HepG2 (cell line): ENCODE measurements at regions not wholly inside any gene's neighbourhood (a gene's known extent, or its start where the extent isn't known, plus 50 kb on each side); places are given as distances from the start of the nearest gene placed in this dataset.

Experiments
- ATAD3A ChIP-seq: sonication (generic); formaldehyde crosslinking; IDR thresholded peaks from 2 replicates; pipeline ENCODE4 v1.4.0; 2020; ENCODE audit warnings: missing genetic modification reagents
- CC2D1A ChIP-seq: sonication (generic); formaldehyde crosslinking; IDR thresholded peaks from 2 replicates; pipeline ENCODE4 v1.8.1; 2023; ENCODE audit warnings: mild to moderate bottlenecking, missing genetic modification reagents
- ETV5 ChIP-seq: IDR thresholded peaks from 2 replicates; pipeline ENCODE4 v1.6.1; 2018; ENCODE audit warnings: missing biosample characterization, missing genetic modification reagents, inconsistent platforms, borderline replicate concordance
- GLI4 ChIP-seq: sonication (generic); formaldehyde crosslinking; IDR thresholded peaks from 2 replicates; pipeline ENCODE4 v1.5.1; 2020; ENCODE audit warnings: missing genetic modification reagents, mild to moderate bottlenecking, moderate library complexity, borderline replicate concordance
- GTF2F1 ChIP-seq: fragments of 150-350 bp; IDR thresholded peaks from 2 replicates; pipeline ENCODE4 v1.6.1; 2014; ENCODE audit warnings: low read length
- HIVEP1 ChIP-seq: sonication (generic); formaldehyde crosslinking; IDR thresholded peaks from 2 replicates; pipeline ENCODE4 v1.4.0; 2020; ENCODE audit warnings: mild to moderate bottlenecking, missing genetic modification reagents
- HNF4A ChIP-seq: sonication (generic); formaldehyde crosslinking; IDR thresholded peaks from 2 replicates; pipeline ENCODE4 v1.4.0; 2020; ENCODE audit warnings: missing genetic modification reagents
- IRF1 ChIP-seq: sonication (generic); formaldehyde crosslinking; IDR thresholded peaks from 2 replicates; pipeline ENCODE4 v1.4.0; 2020; ENCODE audit warnings: low read depth, mild to moderate bottlenecking, missing genetic modification reagents
- JARID2 ChIP-seq: sonication (generic); formaldehyde crosslinking; IDR thresholded peaks from 2 replicates; pipeline ENCODE4 v1.8.1; 2023; ENCODE audit warnings: missing genetic modification reagents, inconsistent platforms; ENCODE audit not compliant: insufficient replicate concordance
- JUND ChIP-seq: sonication (generic); formaldehyde crosslinking; IDR thresholded peaks from 2 replicates; pipeline ENCODE4 v1.8.0; 2022; ENCODE audit warnings: mild to moderate bottlenecking, missing genetic modification reagents
- POGZ ChIP-seq: sonication (generic); formaldehyde crosslinking; IDR thresholded peaks from 2 replicates; pipeline ENCODE4 v1.4.0; 2020; ENCODE audit warnings: mild to moderate bottlenecking, missing genetic modification reagents
- PRPF4 ChIP-seq: fragments of 200-400 bp; formaldehyde crosslinking; IDR thresholded peaks from 2 replicates; pipeline ENCODE4 v1.6.1; 2016; ENCODE audit warnings: low read length, low read depth; ENCODE audit not compliant: poor library complexity, severe bottlenecking
- RFXANK ChIP-seq: IDR thresholded peaks from 2 replicates; pipeline ENCODE4 v1.6.1; 2016
- SNAPC2 ChIP-seq: sonication (generic); formaldehyde crosslinking; IDR thresholded peaks from 2 replicates; pipeline ENCODE4 v1.8.1; 2022; ENCODE audit warnings: mild to moderate bottlenecking, missing genetic modification reagents
- SOX13 ChIP-seq, 3 experiments: fragments of 450-650 bp in 1 of 3; sonication (generic) in 1 of 3; formaldehyde crosslinking in 1 of 3; IDR thresholded peaks in 2 of 3; conservative IDR thresholded peaks in 1 of 3; 2 replicates each; pipeline versions ENCODE4 v1.5.0 to v1.6.1; 2016 to 2020; ENCODE audit warnings: antibody characterized with exemption in 1 of 3, mild to moderate bottlenecking in 1 of 3, missing compliant biosample characterization in 1 of 3, missing genetic modification reagents in 1 of 3, moderate library complexity in 1 of 3
- TIGD3 ChIP-seq: sonication (generic); formaldehyde crosslinking; IDR thresholded peaks from 2 replicates; pipeline ENCODE4 v1.5.1; 2020; ENCODE audit warnings: mild to moderate bottlenecking, missing genetic modification reagents, borderline replicate concordance
- WIZ ChIP-seq: sonication (generic); formaldehyde crosslinking; IDR thresholded peaks from 2 replicates; pipeline ENCODE4 v1.5.1; 2020; ENCODE audit warnings: mild to moderate bottlenecking, missing genetic modification reagents
- YEATS4 ChIP-seq: sonication (generic); formaldehyde crosslinking; IDR thresholded peaks from 2 replicates; pipeline ENCODE4 v1.4.0; 2020; ENCODE audit warnings: missing genetic modification reagents, borderline replicate concordance
- ZBTB14 ChIP-seq: sonication (generic); formaldehyde crosslinking; IDR thresholded peaks from 2 replicates; pipeline ENCODE4 v1.4.0; 2020; ENCODE audit warnings: missing genetic modification reagents
- ZKSCAN8 ChIP-seq: IDR thresholded peaks from 2 replicates; pipeline ENCODE4 v1.6.1; 2016; ENCODE audit warnings: borderline replicate concordance, missing genetic modification reagents, missing compliant biosample characterization
- ZNF230 ChIP-seq: sonication (generic); formaldehyde crosslinking; IDR thresholded peaks from 2 replicates; pipeline ENCODE4 v1.4.0; 2020; ENCODE audit warnings: mild to moderate bottlenecking, missing genetic modification reagents
- ZNF264 ChIP-seq: sonication (generic); formaldehyde crosslinking; IDR thresholded peaks from 2 replicates; pipeline ENCODE4 v1.4.0; 2020; ENCODE audit warnings: missing genetic modification reagents
- ZNF280B ChIP-seq: sonication (generic); formaldehyde crosslinking; IDR thresholded peaks from 2 replicates; pipeline ENCODE4 v1.5.0; 2020; ENCODE audit warnings: missing genetic modification reagents, mild to moderate bottlenecking, borderline replicate concordance
- ZNF354B ChIP-seq: sonication (generic); formaldehyde crosslinking; IDR thresholded peaks from 2 replicates; pipeline ENCODE4 v1.8.0; 2022; ENCODE audit warnings: mild to moderate bottlenecking, missing genetic modification reagents
- ZNF616 ChIP-seq: sonication (generic); formaldehyde crosslinking; IDR thresholded peaks from 2 replicates; pipeline ENCODE4 v1.5.0; 2020; ENCODE audit warnings: low read depth, mild to moderate bottlenecking, missing genetic modification reagents
- ZNF782 ChIP-seq: sonication (generic); formaldehyde crosslinking; IDR thresholded peaks from 2 replicates; pipeline ENCODE4 v1.4.0; 2020; ENCODE audit warnings: missing genetic modification reagents, mild to moderate bottlenecking, borderline replicate concordance
- ZNF841 ChIP-seq: sonication (generic); formaldehyde crosslinking; IDR thresholded peaks from 2 replicates; pipeline ENCODE4 v1.8.1; 2023; ENCODE audit warnings: missing genetic modification reagents, borderline replicate concordance
- ZSCAN12 ChIP-seq: sonication (generic); formaldehyde crosslinking; IDR thresholded peaks from 2 replicates; pipeline ENCODE4 v1.9.0; 2021; ENCODE audit warnings: mild to moderate bottlenecking, missing genetic modification reagents

GRCh38 chr2:186304064-186304463 is 182.0 kb upstream of the ZC3H15 start (continued):
- TF ChIP-seq ZNF230 (CRISPR knock-in tag) (no peak), ZNF782 (no peak), HIVEP1 (CRISPR knock-in tag) (no peak), ZSCAN12 (no peak), TIGD3 (CRISPR knock-in tag) (no peak), ZNF354B (CRISPR knock-in tag) (no peak), GLI4 (no peak), ZBTB14 (no peak), JARID2 (no peak), ETV5 (CRISPR knock-in tag) (no peak), ZNF264 (CRISPR knock-in tag) (no peak), CC2D1A (no peak), HNF4A (CRISPR knock-in tag) (peak; percentile 79), ZKSCAN8 (CRISPR knock-in tag) (no peak), POGZ (CRISPR knock-in tag) (peak; percentile 62; the same call in 1 of the 2 replicates), PRPF4 (no peak), IRF1 (CRISPR knock-in tag) (no peak), ZNF280B (CRISPR knock-in tag) (no peak), SNAPC2 (CRISPR knock-in tag) (no peak), GTF2F1 (no peak), RFXANK (CRISPR knock-in tag) (no peak), SOX13 (IDR thresholded peaks at IDR 0.05) (no peak), SOX13 (CRISPR knock-in tag; conservative IDR thresholded peaks at IDR 0.05 in 1 of 2, IDR thresholded peaks at IDR 0.05 in 1 of 2) (peak in 1 of 2 experiments; percentile 54; a peak in 2 of 4 replicates), JUND (CRISPR knock-in tag) (no peak), ZNF841 (CRISPR knock-in tag) (no peak), YEATS4 (CRISPR knock-in tag) (0 out of 2 replicates have a peak, but pooled peaks have one; percentile 32), WIZ (CRISPR knock-in tag) (no peak), ZNF616 (CRISPR knock-in tag) (no peak), ATAD3A (CRISPR knock-in tag) (no peak)
